HG02798 (cell line): ENCODE measurements at regions not wholly inside any gene's neighbourhood (a gene's known extent, or its start where the extent isn't known, plus 50 kb on each side); places are given as distances from the start of the nearest gene placed in this dataset.

Source experiments
- ATAC-seq: cut with Tn5 transposase; IDR thresholded peaks from one replicate; pipeline ENCODE4 v1.9.1; 2021; ENCODE audit warnings: mild to moderate bottlenecking; ENCODE audit not compliant: unreplicated experiment, poor library complexity

DNA sequence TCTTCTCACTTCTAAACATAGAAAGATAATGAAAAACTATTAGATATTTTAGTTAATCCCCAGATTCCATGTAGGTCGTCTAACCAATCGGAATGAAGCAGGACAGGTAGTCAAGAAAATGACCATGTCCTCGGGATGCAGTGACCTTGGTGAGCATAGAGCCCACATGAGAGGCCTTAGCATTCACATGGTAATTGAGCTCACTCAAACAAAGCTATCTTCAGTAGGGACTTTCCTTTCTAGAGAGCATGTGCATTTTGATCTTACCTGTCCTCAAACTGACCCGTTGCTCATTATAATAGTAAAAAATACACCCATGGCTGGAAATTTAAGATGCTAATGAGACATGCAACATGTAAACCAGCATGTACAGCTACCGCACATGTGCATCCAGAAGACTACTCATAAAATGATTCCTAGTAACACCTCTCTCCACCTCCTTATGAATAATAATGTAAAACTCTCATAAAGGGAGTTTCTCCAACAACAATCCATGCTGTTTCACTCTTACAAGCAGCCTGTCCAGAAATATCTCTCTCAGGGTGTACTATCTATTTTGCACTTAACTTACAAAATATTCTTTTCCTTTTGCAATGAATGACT, 274.0 kb upstream of the CDH9 start:
- ATAC-seq, result no peak

DNA sequence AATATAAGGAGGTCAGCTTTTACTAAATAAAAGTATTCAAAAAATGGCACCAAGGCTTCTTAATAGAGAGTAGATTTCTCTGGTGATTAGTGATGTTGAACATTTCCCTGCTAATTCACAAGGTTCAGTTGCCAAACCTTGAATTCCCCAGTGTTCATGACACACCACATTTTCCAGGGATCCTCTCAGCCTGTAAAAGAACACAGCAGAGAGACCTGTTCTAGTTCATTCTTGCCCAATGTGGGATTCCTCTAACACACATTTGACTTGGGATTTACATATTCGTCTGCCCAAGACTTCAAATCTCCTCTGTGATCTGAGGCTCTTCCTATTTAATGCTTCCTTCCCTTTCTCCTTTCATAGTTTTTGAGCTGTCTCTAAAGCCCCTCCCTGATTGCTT, 273.2 kb upstream of the CDH9 start:
- ATAC-seq, result no peak

DNA sequence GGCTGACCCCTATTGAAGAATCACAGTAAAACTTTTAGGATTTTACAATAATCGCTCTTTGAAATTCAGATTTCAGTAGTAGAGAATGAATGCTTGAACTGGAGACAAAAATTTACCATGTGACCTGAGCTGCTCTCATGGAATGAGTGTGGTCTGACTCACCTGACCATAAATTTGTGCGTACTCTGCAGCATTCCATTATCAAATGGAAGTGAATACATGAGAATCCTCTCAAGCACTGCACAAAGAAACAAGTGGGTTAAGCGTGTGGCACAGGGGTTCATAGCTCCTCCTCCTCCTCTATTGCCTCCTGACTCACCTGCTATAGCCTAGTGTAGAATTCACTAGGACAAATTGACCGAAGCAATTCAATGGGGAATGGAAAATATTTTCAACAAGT, 269.8 kb upstream of the CDH9 start:
- no peak for ATAC-seq

DNA sequence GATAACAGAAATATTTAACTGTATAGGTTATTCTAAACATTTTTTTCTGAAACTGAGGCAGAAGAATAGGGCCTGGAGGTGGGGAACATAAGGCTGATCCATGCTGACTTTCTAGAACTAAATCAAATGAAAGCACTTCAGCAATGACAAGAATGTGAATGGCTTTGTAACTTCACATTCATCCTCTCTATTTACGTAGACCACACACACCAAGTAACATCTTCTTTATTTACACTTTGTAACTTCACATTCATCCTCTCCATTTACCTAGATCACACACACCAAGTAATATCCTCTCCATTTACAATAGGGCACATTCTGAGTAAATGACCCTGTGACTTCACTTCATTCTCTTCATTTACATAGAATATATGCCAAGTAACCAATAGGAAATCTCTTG, 251.8 kb upstream of the CDH9 start:
- no peak for ATAC-seq

DNA sequence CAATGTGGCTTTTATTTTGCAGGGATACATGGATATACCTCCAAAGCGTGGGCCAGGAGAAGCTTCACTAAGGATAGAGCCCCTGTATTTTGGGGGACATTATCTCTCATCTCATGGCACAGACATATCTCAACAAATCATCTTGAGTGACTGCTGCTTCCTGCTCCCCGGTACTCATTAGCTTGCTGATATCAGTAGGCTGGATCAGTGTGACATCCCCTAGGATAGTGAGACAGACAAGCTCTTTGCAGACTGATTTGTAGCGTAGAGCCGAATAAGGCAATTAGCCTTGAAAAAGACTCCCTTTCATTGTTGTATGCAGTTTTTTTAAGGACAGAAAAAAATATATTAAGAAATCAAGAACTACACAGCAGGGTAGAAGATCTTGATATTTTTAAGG, 237.7 kb upstream of the CDH9 start:
- ATAC-seq, result no peak

DNA sequence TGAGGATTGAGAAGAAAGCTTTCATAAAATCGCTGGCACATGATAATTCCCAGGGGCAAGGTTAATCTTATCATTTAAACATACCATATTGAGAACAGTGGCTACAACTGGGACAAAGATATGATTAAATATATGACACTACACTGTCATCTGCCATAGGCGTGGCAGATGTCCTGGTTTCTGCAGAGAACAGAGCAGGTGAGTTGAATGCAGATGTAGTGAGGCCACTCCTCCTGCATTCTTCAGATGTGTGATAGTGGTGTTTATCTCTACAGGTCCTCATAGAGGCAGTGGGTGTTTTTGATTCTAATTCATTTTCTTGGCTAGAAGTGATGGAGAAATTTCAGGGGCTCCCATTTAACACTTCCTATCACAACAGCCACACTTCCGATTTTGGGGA, 237.0 kb upstream of the CDH9 start:
- no peak for ATAC-seq

DNA sequence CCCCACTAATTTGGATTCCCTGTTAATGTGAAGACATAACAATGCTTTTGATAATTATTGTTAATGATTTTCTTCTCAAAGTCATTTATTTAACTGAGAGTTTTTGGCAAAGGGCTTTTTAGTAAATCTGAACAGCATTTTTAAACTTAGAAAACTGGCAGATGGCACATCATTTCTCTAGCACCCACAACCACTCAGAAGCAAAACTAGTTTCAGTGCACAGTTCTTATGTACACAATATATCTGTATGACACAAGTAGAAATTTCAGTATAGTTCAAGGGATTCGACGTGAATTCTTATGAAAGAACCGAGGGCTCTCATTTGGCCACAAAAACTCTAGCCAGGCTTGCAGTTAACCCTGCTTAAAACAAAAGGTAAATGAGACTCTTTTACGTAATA, 231.4 kb upstream of the CDH9 start:
- no peak for ATAC-seq

DNA sequence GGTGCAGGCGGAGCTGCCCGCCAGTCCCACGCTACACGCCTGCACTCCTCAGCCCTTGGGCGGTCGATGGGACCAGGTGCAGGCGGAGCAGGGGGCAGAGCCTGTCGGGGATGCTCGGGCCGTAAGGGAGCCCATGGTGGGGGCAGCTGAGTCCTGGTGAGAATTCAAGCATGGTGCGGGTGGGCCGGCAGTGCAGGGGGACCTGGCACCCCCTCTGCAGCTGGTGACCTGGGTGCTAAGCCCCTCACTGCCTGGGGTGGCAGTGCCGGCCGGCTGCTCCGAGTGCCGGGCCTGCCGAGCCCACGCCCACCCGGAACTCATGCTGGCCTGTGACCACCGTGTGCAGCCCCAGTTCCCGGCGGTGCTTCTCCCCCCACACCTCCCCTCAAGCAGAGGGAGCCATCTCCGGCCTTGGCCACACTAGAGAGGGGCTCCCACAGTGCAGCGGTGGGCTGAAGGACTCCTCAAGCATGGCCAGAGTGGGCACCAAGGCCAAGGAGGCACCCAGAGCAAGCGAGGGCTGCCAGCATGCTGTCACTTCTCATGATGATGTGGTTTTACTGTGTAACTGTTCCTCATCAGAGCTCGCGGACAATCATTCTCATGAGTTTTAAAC, 228.9 kb upstream of the CDH9 start:
- ATAC-seq, result no peak

DNA sequence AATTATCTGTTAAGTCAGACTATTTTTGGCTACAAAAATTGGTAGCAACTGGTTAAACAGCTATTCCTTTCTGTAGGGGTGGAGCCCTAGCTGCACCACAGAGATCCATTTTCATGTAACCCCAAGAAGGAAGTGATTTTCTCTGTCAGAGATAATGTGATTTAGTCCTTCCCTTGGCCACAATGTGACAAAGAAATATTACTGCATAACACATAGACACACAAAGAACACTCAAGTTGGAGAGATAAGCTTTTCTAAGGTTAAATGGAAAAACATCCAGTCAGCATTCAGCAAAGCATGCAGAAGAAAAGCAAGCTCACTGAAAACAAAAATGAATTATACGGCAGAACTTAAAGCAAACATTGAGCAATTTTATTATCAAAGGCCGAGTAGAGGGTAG, 227.8 kb upstream of the CDH9 start:
- ATAC-seq, result no peak

DNA sequence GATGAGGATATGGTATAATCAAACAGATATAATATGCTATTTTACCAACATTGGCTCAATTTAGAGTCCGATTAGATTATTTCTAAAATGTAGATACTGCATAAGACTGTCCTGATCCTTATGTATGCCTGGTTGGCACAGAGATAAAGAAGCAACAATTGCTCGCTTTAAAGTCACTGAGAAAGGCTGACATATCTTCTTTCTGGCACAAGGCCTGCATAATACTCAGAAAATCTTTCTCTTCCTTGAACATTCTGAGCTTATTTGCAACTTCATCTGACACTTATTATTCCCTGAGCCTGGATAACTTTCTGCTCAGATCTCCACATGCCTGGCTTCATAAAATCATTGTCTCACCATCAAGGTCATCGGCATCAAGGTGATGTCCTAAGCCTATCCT, 219.3 kb upstream of the CDH9 start:
- no peak for ATAC-seq

DNA sequence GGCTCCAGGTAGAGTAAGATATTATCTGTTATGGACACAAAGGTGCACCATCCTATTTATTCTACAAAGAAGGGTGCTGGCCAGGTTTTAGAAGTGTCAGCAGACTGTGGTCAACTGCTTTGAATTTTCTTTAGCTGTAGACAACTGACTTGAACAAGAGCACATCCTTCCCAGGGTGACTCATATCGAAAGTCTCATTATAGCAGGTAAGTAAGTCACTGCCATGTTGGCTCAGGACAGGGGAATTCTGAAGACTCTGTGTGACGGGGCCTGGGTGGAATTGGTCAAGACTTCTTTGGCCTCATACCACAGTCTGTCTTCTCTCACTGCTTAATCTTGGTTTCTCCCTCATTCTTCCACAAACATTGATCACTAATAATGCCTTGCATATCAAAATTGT, 214.5 kb upstream of the CDH9 start:
- no peak for ATAC-seq

DNA sequence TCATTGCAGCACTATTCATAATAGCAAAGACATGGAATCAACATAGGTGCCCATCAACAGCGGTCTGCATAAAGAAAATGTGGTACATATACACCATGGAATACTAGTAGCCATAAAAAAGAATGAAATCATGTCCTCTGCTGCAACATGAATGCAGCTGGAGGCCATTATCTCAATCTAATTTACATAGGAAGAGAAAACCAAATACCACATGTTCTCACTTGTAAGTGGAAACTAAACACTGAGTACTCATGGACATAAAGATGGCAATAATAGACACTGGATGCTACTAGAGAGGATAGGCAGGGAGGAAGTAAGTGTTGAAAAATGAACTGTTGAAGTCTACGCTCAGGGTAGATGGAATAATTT, 203.9 kb upstream of the CDH9 start:
- no peak for ATAC-seq

DNA sequence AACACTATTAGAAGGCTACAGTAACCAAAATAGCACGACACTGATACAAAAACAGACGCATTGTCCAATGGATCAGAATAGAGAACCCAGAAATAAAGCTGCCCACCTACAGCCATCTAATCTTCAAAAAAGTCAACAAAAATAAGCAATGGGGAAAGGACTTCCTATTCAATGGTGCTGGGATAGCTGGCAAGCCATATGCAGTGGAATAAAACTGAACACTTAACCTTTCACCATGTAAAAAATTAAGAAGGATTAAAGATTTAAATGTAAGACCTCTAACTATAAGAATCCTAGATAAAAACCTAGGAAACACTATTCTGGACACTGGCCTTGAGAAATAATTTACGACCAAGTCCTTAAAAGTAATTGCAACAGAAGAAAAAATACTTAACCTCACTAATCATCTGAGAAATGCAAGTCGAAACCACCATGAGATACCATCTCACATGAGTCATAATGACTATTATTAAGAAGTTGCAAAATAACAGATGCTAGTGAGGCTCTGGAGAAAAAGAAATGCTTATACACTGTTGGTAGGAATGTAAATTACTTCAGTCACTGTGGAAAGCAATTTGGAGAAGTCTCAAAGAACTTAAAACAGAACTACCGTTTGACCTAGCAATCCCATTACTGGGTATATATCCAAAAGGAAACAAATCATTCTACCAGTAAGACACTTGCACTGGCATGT, 203.3 kb upstream of the CDH9 start:
- ATAC-seq, result no peak

DNA sequence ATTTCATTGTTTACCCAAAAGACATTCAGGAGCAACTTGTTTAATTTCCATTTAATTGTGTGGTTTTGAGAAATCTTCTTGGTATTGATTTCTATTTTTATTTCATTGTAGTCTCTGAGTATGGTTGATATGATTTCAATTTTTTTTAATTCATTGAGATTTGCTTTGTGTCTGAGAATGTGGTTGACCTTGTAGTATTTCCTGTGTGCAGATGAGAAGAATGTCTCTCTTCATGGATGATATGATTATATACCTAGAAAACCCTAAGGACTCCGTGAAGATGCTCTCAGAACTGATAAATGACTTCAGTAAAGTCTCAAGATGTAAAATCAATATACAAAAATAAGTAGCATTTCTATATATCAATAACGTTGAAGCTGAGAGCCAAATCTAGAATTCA, 202.4 kb upstream of the CDH9 start:
- ATAC-seq, result no peak

DNA sequence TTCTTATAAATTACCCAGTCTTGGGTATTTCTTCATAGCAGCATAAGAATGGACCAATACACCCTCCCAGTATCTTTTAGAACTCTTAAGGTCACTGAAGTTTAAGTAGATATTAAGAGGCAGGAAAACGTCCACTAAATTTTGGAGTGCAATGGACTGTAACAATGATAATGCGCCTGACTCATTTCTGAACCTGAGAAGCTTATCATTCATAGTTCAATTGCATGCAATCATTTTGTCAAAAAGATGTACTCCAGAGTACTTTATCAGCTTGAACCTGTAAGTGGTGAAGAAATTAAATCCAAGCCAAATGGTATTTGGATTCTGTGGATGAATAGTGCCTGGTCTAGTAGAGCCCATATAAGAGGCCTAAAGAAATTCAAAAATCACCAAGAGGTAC, 196.5 kb upstream of the CDH9 start:
- no peak for ATAC-seq

DNA sequence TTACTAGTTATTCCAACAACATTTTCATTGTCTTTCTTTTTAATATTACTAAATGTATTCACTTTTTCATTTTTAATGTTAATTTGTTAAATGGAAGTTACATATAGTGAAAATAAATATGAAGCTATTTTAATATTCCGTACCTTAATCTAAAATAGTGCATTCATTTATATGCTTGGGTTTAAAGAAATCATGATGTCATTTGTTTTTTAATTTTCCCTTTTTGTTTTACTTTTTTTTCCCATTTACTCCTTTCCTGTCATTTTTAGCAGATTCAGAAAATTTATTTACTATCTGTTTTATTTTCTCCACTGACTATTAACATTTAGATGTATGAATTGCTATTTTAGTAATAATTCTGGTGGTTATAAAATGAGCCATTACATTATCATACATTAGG, 183.0 kb upstream of the CDH9 start:
- ATAC-seq, result no peak

DNA sequence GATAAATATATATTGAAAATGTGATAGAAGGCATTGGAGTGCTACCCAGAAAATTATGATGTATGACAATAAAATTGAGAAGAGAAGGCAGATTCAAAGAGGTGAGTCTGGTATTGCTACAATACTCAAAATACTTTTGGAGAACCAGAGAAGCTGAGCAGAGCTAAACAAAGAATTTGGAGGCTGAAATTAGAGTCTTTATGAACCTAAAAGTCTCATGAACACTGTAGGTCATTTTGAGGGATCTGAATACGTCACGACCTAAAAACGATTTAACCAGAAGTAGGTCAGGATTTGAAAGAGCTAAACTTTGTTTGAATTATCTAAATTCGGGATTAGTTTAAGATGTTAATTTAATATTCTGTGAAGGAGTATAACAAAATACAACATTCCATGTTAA, 182.4 kb upstream of the CDH9 start:
- ATAC-seq, result no peak

DNA sequence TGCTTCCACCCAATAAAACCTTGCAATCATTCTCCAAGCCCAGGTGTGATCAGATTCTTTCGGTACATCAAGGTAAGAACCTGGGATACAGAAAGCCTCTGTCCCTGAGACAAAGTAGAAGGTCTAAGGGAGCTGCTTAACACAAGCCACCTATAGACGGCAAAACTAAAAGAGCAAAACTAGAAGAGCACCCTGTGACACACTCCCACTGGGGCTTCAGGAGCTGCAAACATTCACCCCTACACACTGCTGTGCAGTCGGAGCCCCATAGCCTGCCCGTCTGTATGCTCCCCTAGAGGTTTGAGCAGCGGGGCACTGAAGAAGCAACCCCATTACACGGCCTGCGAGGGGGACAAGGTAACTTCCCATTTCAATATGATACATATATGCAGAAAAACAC, 179.6 kb upstream of the CDH9 start:
- no peak for ATAC-seq

DNA sequence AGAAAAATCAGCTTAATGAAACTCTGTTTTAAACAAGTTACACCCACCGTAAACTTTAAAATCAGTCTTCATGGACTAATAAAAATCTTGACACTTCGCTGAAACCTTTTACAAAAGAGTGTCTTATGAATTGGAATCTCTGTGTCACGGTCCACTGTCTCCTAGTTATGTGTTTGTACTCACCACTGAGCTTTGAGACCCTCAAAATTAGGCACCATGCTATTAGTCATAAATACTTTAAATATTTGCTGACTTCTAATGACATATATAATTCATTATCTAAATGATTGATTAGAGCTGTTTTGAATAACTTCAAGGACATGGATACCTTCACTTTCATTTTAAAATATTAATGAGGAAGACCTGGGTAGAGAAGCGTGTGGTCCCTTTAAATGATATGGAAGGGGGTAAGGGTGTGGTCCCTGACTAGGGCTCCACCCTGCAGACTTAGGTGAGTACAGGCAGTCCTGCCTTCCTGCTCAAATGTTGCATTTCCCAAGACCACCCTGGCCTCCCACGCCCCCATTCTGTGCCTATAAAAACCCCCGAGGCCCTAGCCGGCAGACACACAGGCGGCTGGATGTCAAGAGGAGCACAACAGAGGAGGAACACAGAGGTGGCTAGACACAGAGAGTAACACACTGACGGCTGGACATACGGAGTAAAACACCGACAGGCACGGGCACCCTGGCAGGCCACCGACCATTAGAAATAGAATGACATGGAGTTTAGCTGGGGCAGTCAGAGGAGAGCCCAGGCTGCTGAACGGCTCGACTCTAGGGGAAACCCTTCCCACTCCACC, 179.0 kb upstream of the CDH9 start:
- ATAC-seq, result no peak

DNA sequence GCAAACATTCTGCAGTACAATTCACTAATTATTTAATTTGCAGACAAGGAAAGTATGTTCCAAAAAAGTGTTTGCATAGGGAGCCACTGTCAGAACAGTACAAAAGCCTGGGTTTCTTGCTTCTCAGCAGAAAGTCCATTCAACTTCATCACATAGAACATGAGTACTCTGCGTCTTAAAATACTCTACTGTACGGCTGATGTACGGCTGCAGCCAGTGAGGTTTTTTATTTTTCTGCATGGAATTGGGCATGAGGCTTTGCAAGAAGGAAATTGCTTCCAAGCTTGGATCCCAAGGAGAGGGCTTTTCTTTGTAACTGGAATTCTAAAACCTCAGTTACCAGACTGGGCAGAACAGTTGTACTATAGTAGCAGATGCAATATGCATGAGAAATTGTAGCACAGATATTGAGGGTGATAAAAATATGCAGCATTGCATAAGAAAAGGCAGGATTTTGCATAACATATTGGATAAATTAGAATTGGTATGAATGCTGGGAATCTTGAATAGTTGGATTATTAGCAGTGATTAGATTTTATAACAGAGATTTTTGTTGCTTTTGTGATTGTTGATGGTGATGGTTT, 178.1 kb upstream of the CDH9 start:
- ATAC-seq, result no peak

DNA sequence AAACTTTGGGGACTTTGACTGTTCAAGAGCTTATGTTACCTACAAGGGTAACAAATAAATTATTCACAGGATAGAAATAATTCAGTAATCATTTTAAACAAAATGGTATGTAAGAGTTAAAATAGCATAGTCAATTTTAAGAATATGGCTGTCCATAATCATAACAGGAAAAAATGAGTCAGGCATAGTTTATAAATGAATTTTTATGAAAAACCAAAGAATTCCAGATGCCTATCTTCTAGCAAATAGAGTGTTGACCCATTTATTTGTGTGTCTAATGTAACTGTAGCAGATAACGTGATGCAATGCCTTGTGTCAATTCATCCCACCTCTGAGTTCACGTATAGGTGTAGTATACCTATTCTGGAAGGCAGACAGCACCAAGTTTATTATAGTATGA, 169.7 kb upstream of the CDH9 start:
- no peak for ATAC-seq
